C4-2B (cell line): ENCODE measurements at regions not wholly inside any gene's neighbourhood (a gene's known extent, or its start where the extent isn't known, plus 50 kb on each side); places are given as distances from the start of the nearest gene placed in this dataset.

Experiments
- H3K27ac ChIP-seq: fragments of 450-650 bp; 2 replicates; pipeline ENCODE4 v1.5.1; 2017
- ZFX ChIP-seq: fragments of 450-650 bp; IDR thresholded peaks from 2 replicates; pipeline ENCODE4 v1.6.1; 2017
- TF ChIP-seq, protein P1 (sequence below): fragments of 450-650 bp; conservative IDR thresholded peaks from 2 replicates; pipeline ENCODE4 v1.5.1; 2017; ENCODE audit warnings: mild to moderate bottlenecking

DNA sequence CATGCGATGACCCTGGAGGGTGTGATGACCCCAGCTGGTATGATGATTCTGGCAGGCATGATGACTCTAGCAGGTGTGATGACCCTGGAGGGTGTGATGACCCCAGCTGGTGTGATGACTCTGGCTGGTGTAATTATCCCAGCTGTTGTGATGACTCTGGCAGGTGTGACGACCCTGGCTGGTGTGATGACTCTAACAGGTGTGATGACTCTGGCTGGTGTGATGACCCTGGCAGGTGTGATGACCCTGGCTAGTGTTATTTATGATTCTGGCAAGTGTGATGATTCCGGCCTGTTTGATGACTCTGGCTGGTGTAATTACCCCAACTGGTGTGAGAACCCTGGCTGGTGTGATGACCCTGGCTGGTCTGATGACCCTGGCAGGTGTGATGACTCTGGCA lies 427.2 kb downstream of the QKI start:
- no peak overlapping the region for H3K27ac ChIP-seq
- TF ChIP-seq, protein P1, sequence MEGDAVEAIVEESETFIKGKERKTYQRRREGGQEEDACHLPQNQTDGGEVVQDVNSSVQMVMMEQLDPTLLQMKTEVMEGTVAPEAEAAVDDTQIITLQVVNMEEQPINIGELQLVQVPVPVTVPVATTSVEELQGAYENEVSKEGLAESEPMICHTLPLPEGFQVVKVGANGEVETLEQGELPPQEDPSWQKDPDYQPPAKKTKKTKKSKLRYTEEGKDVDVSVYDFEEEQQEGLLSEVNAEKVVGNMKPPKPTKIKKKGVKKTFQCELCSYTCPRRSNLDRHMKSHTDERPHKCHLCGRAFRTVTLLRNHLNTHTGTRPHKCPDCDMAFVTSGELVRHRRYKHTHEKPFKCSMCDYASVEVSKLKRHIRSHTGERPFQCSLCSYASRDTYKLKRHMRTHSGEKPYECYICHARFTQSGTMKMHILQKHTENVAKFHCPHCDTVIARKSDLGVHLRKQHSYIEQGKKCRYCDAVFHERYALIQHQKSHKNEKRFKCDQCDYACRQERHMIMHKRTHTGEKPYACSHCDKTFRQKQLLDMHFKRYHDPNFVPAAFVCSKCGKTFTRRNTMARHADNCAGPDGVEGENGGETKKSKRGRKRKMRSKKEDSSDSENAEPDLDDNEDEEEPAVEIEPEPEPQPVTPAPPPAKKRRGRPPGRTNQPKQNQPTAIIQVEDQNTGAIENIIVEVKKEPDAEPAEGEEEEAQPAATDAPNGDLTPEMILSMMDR: no peak
- TF ChIP-seq ZFX: no peak

DNA sequence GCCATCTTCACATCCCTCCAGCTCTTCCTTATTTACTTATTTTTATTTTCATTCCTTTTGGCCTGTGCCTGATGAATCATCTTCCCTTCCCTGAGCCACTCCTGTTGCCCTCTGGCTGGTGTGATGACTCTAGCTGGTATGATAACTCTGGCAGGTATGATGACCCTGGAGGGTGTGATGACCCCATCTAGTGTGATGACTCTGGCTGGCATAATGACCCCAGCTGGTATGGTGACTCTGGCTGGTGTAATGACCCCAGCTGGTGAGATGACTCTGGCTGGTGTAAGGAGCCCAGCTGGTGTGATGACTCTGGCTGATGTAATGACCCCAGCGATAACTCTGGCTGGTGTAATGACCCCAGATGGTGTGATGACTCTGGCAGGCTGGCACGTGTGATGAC lies 426.8 kb downstream of the QKI start:
- TF ChIP-seq ZFX: no peak
- TF ChIP-seq, protein P1: no peak
- H3K27ac ChIP-seq: no peak overlapping the region

DNA sequence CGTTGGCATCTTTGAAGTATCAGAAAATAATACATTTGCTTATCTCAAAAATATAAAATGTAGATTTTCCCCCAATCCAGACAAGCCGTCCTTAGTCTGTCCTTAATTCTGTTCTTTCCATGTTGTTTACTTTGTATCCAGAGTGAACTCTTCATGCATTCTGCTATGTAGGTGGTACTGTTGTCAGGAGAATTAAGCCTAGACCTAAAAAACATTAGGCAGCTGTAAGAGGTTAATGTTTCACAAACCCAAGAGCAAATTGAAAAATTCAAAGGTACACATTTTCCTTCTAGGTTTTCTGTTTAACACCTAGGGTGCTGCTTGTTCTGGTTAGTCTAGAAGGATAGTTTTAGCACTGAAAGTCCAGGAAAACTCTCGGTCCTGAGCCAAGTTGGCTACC lies 426.4 kb downstream of the QKI start:
- H3K27ac ChIP-seq: no peak overlapping the region
- TF ChIP-seq, protein P1: no peak
- no peak for TF ChIP-seq ZFX

DNA sequence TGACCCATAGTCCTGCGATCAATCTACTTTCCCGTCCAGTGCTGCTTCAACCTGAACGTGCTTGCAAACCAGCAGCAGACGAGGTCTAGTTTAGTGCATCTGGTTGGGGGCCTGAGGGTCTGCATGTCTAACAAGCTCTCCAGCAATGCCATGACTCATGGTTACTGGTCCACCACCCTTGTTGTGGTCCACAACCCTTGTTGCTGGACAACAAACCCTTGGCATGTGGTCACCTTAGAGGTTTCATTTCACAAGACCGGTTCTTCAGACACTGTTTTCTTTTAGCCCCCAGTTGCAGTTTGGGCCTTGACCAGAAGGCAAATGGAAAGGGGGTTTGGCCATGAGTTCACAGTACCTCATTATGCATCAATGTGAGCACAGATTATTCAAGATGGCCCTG lies 424.8 kb downstream of the QKI start:
- TF ChIP-seq, protein P1: no peak
- TF ChIP-seq ZFX: no peak

DNA sequence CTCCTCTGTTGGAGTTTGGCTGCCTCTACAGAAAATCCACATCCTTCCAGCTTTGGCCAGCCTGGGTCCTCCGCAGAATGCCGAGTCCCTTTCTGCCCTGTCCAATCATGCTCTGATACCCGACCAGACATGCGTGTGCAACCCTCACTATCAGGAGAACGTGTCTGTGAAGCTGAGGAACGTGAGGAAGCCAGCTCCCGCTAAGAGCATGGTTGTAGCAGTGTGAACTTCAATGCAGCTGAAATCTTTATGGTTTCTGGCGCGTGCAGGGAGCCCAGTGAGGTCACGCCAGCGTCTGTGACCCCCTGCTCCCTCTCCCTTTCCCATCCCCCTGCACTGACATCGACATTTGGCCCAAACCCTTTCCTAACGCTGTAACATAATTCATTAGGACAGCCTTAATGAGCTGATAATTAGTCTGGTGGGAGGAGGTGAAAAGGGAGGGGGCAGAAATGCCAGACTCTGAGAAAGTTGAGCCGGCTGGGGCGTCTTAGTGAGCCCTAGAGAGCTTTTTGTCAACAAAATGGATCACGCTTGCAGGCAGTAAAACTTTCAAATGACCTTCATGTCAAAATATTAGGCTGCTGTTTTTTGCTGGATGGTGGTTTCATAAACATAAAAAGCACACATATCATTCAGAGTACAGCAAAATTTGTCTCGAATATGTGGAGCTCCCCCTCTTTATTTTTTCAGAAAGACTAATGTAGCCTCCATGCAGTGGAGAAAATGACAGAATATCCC lies 423.3 kb downstream of the QKI start:
- no peak overlapping the region for H3K27ac ChIP-seq
- TF ChIP-seq ZFX: no peak
- TF ChIP-seq, protein P1: no peak

More for the DNA sequence above, 424.8 kb downstream of the QKI start:
- no peak overlapping the region for H3K27ac ChIP-seq

DNA sequence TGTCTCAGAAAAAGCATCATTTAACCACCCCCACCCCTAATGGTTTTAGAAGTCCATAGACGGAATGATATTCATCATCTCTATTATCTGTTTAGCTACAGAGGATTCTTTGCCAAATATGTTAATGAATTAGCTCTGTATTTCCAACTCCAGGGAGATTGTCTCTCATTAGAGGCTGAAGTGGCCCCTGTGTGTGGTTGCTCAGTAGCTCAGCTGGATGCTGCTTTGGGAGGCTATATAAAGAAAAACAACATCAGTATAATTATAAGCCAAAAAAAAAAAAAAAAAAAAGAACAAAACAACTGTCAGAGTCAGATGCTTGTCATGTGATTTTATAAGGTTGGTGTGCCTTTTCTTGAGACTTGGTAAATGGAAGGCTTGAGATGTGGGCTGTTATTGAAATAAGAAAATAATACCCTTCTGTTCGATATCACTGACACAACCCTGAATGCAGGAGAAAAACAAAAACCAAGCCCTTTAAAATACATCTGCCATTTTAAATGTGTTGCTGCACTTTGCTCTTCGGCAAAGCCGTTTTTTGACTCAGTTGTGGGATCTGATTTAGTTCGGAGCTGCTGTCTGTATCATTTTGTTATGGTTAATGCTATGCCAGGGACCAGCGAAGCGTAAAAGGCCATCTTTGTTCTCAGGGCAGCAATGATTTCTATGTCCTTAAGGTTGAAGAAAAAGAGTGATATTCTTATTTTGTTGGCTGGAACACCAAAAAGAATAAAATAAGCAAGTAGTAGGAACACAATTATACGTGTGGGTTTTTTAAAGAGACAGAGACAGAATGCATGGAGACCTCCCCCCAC lies 422.6 kb downstream of the QKI start:
- TF ChIP-seq, protein P1: no peak
- TF ChIP-seq ZFX: no peak

More for the DNA sequence above, 422.6 kb downstream of the QKI start:
- no peak overlapping the region for H3K27ac ChIP-seq
